Mammary epithelial cell (primary cell): ENCODE measurements at regions not wholly inside any gene's neighbourhood (a gene's known extent, or its start where the extent isn't known, plus 50 kb on each side); places are given as distances from the start of the nearest gene placed in this dataset.

Experiments
- CTCF ChIP-seq, 2 donors: IDR thresholded peaks in 1 of 2; conservative IDR thresholded peaks in 1 of 2; 2 replicates each; pipeline ENCODE4 v1.5.1; 2011 to 2012; ENCODE audit warnings: inconsistent platforms in 2 of 2, low read length in 2 of 2, mild to moderate bottlenecking in 2 of 2, control low read depth in 1 of 2, low read depth in 1 of 2; ENCODE audit not compliant: insufficient read depth in 1 of 2; ENCODE audit errors: extremely low read depth in 1 of 2
- EZH2 ChIP-seq: IDR thresholded peaks from 2 replicates; pipeline ENCODE4 v1.6.1; 2012; ENCODE audit warnings: low read length, inconsistent platforms, borderline replicate concordance

- no peak for TF ChIP-seq CTCF (conservative IDR thresholded peaks at IDR 0.05 in 1 of 2, IDR thresholded peaks at IDR 0.05 in 1 of 2; ENCODE audit: extremely low read depth in 1 of 2, insufficient read depth in 1 of 2, low read depth in 1 of 2, low read length in 2 of 2)
- TF ChIP-seq EZH2 = no peak
Observed at GRCh38 chr5:130496215-130496614, 592.0 kb downstream of the CHSY3 start.
